NCI-H446 (cell line): ENCODE measurements at regions not wholly inside any gene's neighbourhood (a gene's known extent, or its start where the extent isn't known, plus 50 kb on each side); places are given as distances from the start of the nearest gene placed in this dataset.
"Not testable (repeated sequence)": the region's sequence is repeated elsewhere in the genome, so short reads cannot be mapped to it uniquely, and the experiment has no call there.

Source experiments
- DNase-seq, 2 experiments: peaks; one replicate each; lab custom pipeline; 2025; lab: John Stamatoyannopoulos, UW

GRCh38 chr2:131584380-131584779, 56.7 kb downstream of the CCDC74A start:
- DNase-seq: no peak

GRCh38 chr2:131584940-131585339, 57.3 kb downstream of the CCDC74A start:
- DNase-seq: no peak

- DNase-seq: no peak
Observed at GRCh38 chr2:131588152-131588873, 60.6 kb downstream of the CCDC74A start.

GRCh38 chr2:131589126-131589525, 61.4 kb downstream of the CCDC74A start:
- not testable (repeated sequence) for DNase-seq

GRCh38 chr2:131590366-131590765, 62.7 kb downstream of the CCDC74A start:
- no peak for DNase-seq

GRCh38 chr2:131590896-131591295, 63.2 kb downstream of the CCDC74A start:
- no peak for DNase-seq

- not testable (repeated sequence) for DNase-seq
Observed at GRCh38 chr2:131596561-131596960, 68.9 kb downstream of the CCDC74A start.

GRCh38 chr2:131602444-131602843, 74.8 kb downstream of the CCDC74A start:
- DNase-seq: not testable (repeated sequence)

GRCh38 chr2:131604652-131605051, 77.0 kb downstream of the CCDC74A start:
- not testable (repeated sequence) for DNase-seq

GRCh38 chr2:131606366-131606765, 78.7 kb downstream of the CCDC74A start:
- DNase-seq: not testable (repeated sequence)

- not testable (repeated sequence) for DNase-seq
Observed at GRCh38 chr2:131607056-131607455, 79.4 kb downstream of the CCDC74A start.

- DNase-seq: not testable (repeated sequence)
Observed at GRCh38 chr2:131614539-131614938, 86.9 kb downstream of the CCDC74A start.

GRCh38 chr2:131618320-131618719, 90.6 kb downstream of the CCDC74A start:
- not testable (repeated sequence) for DNase-seq

GRCh38 chr2:131622874-131623273, 95.2 kb downstream of the CCDC74A start:
- not testable (repeated sequence) for DNase-seq

GRCh38 chr2:131626011-131626410, 98.3 kb downstream of the CCDC74A start:
- DNase-seq: not testable (repeated sequence)

GRCh38 chr2:131626565-131626964, 98.9 kb downstream of the CCDC74A start:
- DNase-seq: not testable (repeated sequence)

- not testable (repeated sequence) for DNase-seq
Observed at GRCh38 chr2:131627777-131628176, 100.1 kb downstream of the CCDC74A start.

- not testable (repeated sequence) for DNase-seq
Observed at GRCh38 chr2:131631648-131632047, 104.0 kb downstream of the CCDC74A start.

GRCh38 chr2:131633405-131633804, 105.7 kb downstream of the CCDC74A start:
- not testable (repeated sequence) for DNase-seq

GRCh38 chr2:131633827-131634695, 106.4 kb downstream of the CCDC74A start:
- DNase-seq: not testable (repeated sequence)

- no peak for DNase-seq
Observed at GRCh38 chr2:131635611-131636010, 107.9 kb downstream of the CCDC74A start.

GRCh38 chr2:131636704-131637308, 109.1 kb downstream of the CCDC74A start:
- not testable (repeated sequence) for DNase-seq
